NCI-H460 (cell line): ENCODE measurements at regions not wholly inside any gene's neighbourhood (a gene's known extent, or its start where the extent isn't known, plus 50 kb on each side); places are given as distances from the start of the nearest gene placed in this dataset.
"Not testable (repeated sequence)": the region's sequence is repeated elsewhere in the genome, so short reads cannot be mapped to it uniquely, and the experiment has no call there.

ENCODE experiments used
- DNase-seq: peaks from one replicate; pipeline ENCODE4 v3.0.0-alpha.2; 2016; ENCODE audit warnings: low read depth; ENCODE audit errors: extremely low read depth

- DNase-seq = no peak
Measured at GRCh38 chr13:44785401-44785800, 203.9 kb downstream of the NUFIP1 start.

GRCh38 chr13:44784708-44785080 is 204.6 kb downstream of the NUFIP1 start:
- no peak for DNase-seq

- DNase-seq = no peak
Measured at GRCh38 chr13:44783994-44784707, 205.1 kb downstream of the NUFIP1 start.

GRCh38 chr13:44780591-44781280 is 204.6 kb upstream of the TSC22D1 start:
- DNase-seq = no peak

- no peak for DNase-seq
Measured at GRCh38 chr13:44778761-44779484, 202.8 kb upstream of the TSC22D1 start.

GRCh38 chr13:44775290-44775689 is 199.2 kb upstream of the TSC22D1 start:
- DNase-seq = not testable (repeated sequence)

- DNase-seq = no peak
Measured at GRCh38 chr13:44770951-44771350, 194.8 kb upstream of the TSC22D1 start.

GRCh38 chr13:44769686-44770085 is 193.6 kb upstream of the TSC22D1 start:
- DNase-seq = no peak

GRCh38 chr13:44768775-44769581 is 192.8 kb upstream of the TSC22D1 start:
- DNase-seq = no peak

- DNase-seq = no peak
Measured at GRCh38 chr13:44768239-44768638, 192.1 kb upstream of the TSC22D1 start.

- no peak for DNase-seq
Measured at GRCh38 chr13:44765001-44765471, 188.9 kb upstream of the TSC22D1 start.

- no peak for DNase-seq
Measured at GRCh38 chr13:44764302-44764692, 188.2 kb upstream of the TSC22D1 start.

GRCh38 chr13:44763615-44764301 is 187.6 kb upstream of the TSC22D1 start:
- DNase-seq = no peak

- DNase-seq = no peak
Measured at GRCh38 chr13:44762911-44763310, 186.8 kb upstream of the TSC22D1 start.

GRCh38 chr13:44760434-44760833 is 184.3 kb upstream of the TSC22D1 start:
- no peak for DNase-seq

GRCh38 chr13:44759384-44760360 is 183.5 kb upstream of the TSC22D1 start:
- no peak for DNase-seq

GRCh38 chr13:44758630-44759383 is 182.7 kb upstream of the TSC22D1 start:
- DNase-seq = peak; percentile 3

- DNase-seq = no peak
Measured at GRCh38 chr13:44757671-44758070, 181.5 kb upstream of the TSC22D1 start.
